Gastrocnemius medialis (tissue), 4 donors: ENCODE measurements at regions not wholly inside any gene's neighbourhood (a gene's known extent, or its start where the extent isn't known, plus 50 kb on each side); places are given as distances from the start of the nearest gene placed in this dataset.

ENCODE experiments used
- ATAC-seq, 2 donors: fragments of 150-250 bp; one replicate each; pipeline ENCODE4 v1.9.1; 2016
- DNase-seq, 2 donors: peaks; one replicate each; pipeline ENCODE4 v3.0.0-alpha.2; 2019
- H3K27ac ChIP-seq, 4 donors: fragments of 200-600 bp; sonication (generic); 1 replicate in 1 of 4; 2 replicates in 3 of 4; pipeline ENCODE4 v1.5.1; 2016 to 2018; ENCODE audit warnings: mild to moderate bottlenecking in 2 of 4, moderate library complexity in 1 of 4
- H3K27me3 ChIP-seq, 3 donors: fragments of 200-600 bp; sonication (generic) in 2 of 3; 1 replicate in 1 of 3; 2 replicates in 2 of 3; pipeline versions ENCODE4 v1.5.1 to v1.6.0; 2016 to 2019; ENCODE audit warnings: mild to moderate bottlenecking in 1 of 3, moderate library complexity in 1 of 3
- H3K36me3 ChIP-seq, 2 donors: fragments of 200-600 bp; sonication (generic) in 1 of 2; one replicate each; pipeline ENCODE4 v1.5.1; 2017 to 2018
- H3K4me1 ChIP-seq, 2 donors: fragments of 200-600 bp; sonication (generic) in 1 of 2; one replicate each; pipeline ENCODE4 v1.5.1; 2016 to 2017; ENCODE audit warnings: mild to moderate bottlenecking in 2 of 2
- H3K4me3 ChIP-seq, 4 donors: fragments of 200-600 bp; sonication (generic) in 3 of 4; 1 replicate in 1 of 4; 2 replicates in 3 of 4; pipeline ENCODE4 v1.5.1; 2016 to 2019; ENCODE audit warnings: mild to moderate bottlenecking in 2 of 4
- H3K9me3 ChIP-seq, 3 donors: fragments of 200-600 bp; sonication (generic) in 2 of 3; 1 replicate in 1 of 3; 2 replicates in 2 of 3; pipeline ENCODE4 v1.5.1; 2016 to 2019
- CTCF ChIP-seq, 5 experiments: fragments of 450-650 bp in 3 of 5; fragments of 200-600 bp in 2 of 5; sonication (generic) in 2 of 5; IDR thresholded peaks in 4 of 5; conservative IDR thresholded peaks in 1 of 5; 1 replicate in 4 of 5; 2 replicates in 1 of 5; pipeline ENCODE4 v1.5.1; 2016 to 2019; ENCODE audit warnings: antibody characterized with exemption in 5 of 5, mild to moderate bottlenecking in 3 of 5, moderate library complexity in 3 of 5
- POLR2A ChIP-seq, 2 donors: fragments of 450-650 bp; IDR thresholded peaks; one replicate each; pipeline ENCODE4 v1.6.1; 2017; ENCODE audit warnings: antibody characterized with exemption in 2 of 2, mild to moderate bottlenecking in 2 of 2, moderate library complexity in 2 of 2
- in situ Hi-C, 4 donors: fragments of 200-750 bp; cut with MboI; loops; one replicate each; pipeline versions ENCODE4 v1.15.0 to v1.8.0; 2017; ENCODE audit warnings: low sequenced_read_pairs in 4 of 4
- intact Hi-C: fragments of 100-400 bp; cut with DNase I; formaldehyde crosslinking; loops from one replicate; pipeline ENCODE4 v1.15.1; 2023; ENCODE audit warnings: low total_unique reads

- Histone ChIP-seq H3K4me3 (no peak overlapping the region), H3K27me3 (no peaks in the 10 kb centered on the region), H3K9me3 (no peaks in the 10 kb centered on the region), H3K27ac (no peak overlapping the region), H3K36me3 (no peaks in the 10 kb centered on the region), H3K4me1 (no peaks in the 10 kb centered on the region)
- in situ Hi-C loops (no loop called here), intact Hi-C loops (no loop called here)
- ATAC-seq, result no peak
- TF ChIP-seq POLR2A (IDR thresholded peaks at IDR 0.05) (no peak), CTCF (IDR thresholded peaks at IDR 0.05 in 4 of 5, conservative IDR thresholded peaks at IDR 0.05 in 1 of 5) (no peak)
- DNase-seq, result no peak
These were observed 812.3 kb upstream of the FRG1 start for GRCh38 chr4:189128341-189128740.

GRCh38 chr4:189129044-189129694 is 811.5 kb upstream of the FRG1 start:
- no peak for TF ChIP-seq POLR2A (IDR thresholded peaks at IDR 0.05)
- TF ChIP-seq CTCF (IDR thresholded peaks at IDR 0.05 in 4 of 5, conservative IDR thresholded peaks at IDR 0.05 in 1 of 5), result no peak
- Histone ChIP-seq H3K4me1 (no peaks in the 10 kb centered on the region), H3K4me3 (no peak overlapping the region), H3K9me3 (no peaks in the 10 kb centered on the region), H3K27ac (no peak overlapping the region), H3K36me3 (no peaks in the 10 kb centered on the region), H3K27me3 (no peaks in the 10 kb centered on the region)
- DNase-seq, result no peak
- intact Hi-C loops (no loop called here), in situ Hi-C loops (no loop called here)
- ATAC-seq, result no peak

- ATAC-seq, result no peak
- no peaks in the 10 kb centered on the region for H3K36me3 ChIP-seq
- no peak overlapping the region for H3K27ac ChIP-seq
- in situ Hi-C loops (no loop called here), intact Hi-C loops (no loop called here)
- H3K4me3 ChIP-seq, result no peak overlapping the region
- no peak for TF ChIP-seq CTCF (IDR thresholded peaks at IDR 0.05 in 4 of 5, conservative IDR thresholded peaks at IDR 0.05 in 1 of 5)
- H3K9me3 ChIP-seq, result no peaks in the 10 kb centered on the region
- no peak for DNase-seq
- no peaks in the 10 kb centered on the region for H3K27me3 ChIP-seq
- H3K4me1 ChIP-seq, result no peaks in the 10 kb centered on the region
These were observed 809.6 kb upstream of the FRG1 start for GRCh38 chr4:189131118-189131517.

GRCh38 chr4:189136462-189136861 is 804.2 kb upstream of the FRG1 start:
- intact Hi-C loops (no loop called here), in situ Hi-C loops (no loop called here)
- H3K4me1 ChIP-seq, result no peaks in the 10 kb centered on the region
- TF ChIP-seq POLR2A (IDR thresholded peaks at IDR 0.05) (no peak), CTCF (IDR thresholded peaks at IDR 0.05 in 4 of 5, conservative IDR thresholded peaks at IDR 0.05 in 1 of 5) (no peak)
- H3K27ac ChIP-seq, result no peak overlapping the region
- ATAC-seq (no peak), DNase-seq (no peak)
- no peaks in the 10 kb centered on the region for H3K36me3 ChIP-seq
- no peaks in the 10 kb centered on the region for H3K9me3 ChIP-seq
- H3K27me3 ChIP-seq, result no peaks in the 10 kb centered on the region
- H3K4me3 ChIP-seq, result no peak overlapping the region
